ENCODE measurements at regions not wholly inside any gene's neighbourhood (a gene's known extent, or its start where the extent isn't known, plus 50 kb on each side); places are given as distances from the start of the nearest gene placed in this dataset.

DNA sequence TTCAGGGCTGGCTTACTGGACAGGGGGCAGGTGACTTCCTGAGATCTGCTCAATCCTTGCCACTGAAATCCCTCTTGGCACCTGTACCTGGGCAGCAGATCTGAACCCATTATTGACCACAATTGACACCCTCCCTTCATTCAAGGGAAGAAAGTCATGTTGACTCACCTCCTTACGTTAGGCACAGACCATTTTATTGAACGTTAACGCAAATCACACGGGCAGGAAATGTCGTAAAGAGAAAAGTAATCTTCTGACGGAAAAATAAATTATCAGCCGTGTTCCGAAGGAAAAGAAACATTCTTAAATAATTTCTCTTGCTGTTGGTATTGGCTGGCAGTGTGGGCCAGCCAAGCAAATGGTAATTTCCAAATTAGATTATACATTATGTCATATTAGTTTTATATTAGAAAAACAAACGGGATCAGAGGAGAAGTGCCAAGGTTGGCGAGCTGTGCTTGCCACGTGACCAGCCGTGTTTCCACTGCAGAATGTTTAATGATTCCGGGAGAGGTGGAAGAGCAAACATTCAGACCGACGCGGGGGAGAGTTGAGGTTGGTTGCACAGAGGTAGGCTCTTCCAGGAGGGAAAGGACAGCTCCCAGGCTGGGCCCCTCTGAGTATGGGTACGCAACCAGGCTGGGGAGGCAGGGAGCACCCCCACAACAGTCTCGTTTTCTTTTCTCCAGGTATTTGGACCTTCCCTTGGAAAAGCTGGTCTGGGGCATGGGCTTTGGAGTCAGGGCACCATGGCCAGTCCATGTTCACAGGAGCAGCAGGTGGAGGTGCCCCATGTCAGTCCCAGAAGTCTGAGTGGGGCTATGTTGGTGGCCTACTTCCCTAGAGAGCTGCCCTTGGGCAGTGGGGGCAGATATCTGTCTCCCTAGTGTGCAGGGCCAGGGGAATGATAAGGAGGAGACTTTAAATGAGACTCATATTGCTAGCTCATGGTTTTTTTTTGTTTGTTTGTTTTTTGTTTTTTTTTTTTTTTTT lies 121.1 kb downstream of the FOXD2 start:
- ChIA-PET CTCF (interaction anchor here (1.2 to 1.4 kb wide), 2 partner anchors 14 to 42 kb away, joined by 3 read pairs; no protein-coding TSS in a partner anchor), POLR2A (no interaction called here)
- DNase-seq (ENCODE audit: extremely low spot score) = no peak
- TF ChIP-seq, protein P1, sequence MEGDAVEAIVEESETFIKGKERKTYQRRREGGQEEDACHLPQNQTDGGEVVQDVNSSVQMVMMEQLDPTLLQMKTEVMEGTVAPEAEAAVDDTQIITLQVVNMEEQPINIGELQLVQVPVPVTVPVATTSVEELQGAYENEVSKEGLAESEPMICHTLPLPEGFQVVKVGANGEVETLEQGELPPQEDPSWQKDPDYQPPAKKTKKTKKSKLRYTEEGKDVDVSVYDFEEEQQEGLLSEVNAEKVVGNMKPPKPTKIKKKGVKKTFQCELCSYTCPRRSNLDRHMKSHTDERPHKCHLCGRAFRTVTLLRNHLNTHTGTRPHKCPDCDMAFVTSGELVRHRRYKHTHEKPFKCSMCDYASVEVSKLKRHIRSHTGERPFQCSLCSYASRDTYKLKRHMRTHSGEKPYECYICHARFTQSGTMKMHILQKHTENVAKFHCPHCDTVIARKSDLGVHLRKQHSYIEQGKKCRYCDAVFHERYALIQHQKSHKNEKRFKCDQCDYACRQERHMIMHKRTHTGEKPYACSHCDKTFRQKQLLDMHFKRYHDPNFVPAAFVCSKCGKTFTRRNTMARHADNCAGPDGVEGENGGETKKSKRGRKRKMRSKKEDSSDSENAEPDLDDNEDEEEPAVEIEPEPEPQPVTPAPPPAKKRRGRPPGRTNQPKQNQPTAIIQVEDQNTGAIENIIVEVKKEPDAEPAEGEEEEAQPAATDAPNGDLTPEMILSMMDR (IDR thresholded peaks at IDR 0.05; ENCODE audit: control extremely low read depth, extremely low read depth, low read depth, missing control alignments) = no peak

DNA sequence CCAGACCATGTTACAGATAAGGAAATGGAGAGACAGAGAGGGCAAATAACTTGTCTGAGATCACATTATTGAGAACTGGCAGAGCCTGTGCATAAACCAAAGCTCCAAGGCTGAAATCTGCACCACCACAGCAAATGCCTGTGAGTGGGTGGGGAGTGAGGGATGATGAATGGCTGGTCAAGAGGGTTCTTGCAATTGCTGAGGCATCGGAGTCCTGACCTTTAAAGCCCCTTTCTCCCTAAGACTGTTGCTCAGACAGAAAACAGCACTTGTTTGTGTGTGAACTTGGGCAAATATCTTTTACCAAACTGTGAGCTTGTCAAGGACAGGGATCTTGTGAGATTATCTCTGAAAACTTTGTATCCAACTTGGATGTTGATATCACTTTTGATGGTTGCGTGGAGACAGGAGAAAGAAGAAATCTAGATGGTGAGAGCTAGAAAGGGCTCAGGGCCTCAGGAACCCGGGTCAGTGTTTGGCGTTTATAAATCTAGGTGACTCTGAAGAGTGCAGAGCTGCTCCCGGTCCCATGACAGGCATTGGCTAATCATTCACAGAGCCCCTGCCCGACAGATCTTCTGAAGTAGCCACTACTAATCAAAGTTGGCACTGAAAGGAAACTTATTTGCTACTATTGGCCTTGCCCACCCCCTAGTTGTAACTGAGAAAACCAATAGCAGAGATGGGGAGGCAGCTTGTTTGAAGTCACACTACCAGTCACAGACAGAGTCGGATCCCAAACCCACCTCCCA lies 122.3 kb downstream of the FOXD2 start:
- POLR2A ChIA-PET = no interaction called here
- TF ChIP-seq, protein P1 (IDR thresholded peaks at IDR 0.05; ENCODE audit: control extremely low read depth, extremely low read depth, low read depth, missing control alignments) = no peak
- CTCF ChIA-PET = interaction anchor here (1.4 kb wide), 1 partner anchor 43 kb away, joined by 3 read pairs; no protein-coding TSS in a partner anchor
- no peak for DNase-seq (ENCODE audit: extremely low spot score)

DNA sequence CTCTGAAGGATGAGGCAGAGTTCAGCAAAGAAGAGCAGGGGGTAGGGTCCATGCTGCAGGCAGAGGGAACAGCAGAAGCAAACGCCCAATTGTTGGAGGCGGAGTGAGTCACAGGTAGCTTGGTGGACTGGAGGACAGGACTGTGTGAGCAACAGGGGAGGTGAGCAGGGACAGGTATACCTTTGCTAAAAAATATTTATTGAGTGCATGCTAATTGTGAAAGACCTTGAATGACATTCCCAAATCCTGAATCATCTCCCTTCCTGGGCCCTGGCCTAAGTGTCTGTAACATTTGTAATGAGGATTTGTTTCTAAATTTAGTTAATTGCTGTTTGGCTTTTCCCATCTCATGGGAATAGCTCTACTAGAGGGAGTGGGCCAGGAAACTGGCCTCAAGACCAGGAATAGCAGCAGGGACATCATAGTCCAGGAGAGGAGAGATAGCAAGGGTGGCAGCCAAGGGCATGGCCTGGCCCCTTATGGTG lies 123.7 kb downstream of the FOXD2 start:
- POLR2A ChIA-PET = no interaction called here
- CTCF ChIA-PET = interaction anchor here (1.1 kb wide), 1 partner anchor 18 kb away, joined by 3 read pairs; no protein-coding TSS in a partner anchor
- TF ChIP-seq, protein P1 (IDR thresholded peaks at IDR 0.05; ENCODE audit: control extremely low read depth, extremely low read depth, low read depth, missing control alignments) = no peak
- no peak for DNase-seq (ENCODE audit: extremely low spot score)

DNA sequence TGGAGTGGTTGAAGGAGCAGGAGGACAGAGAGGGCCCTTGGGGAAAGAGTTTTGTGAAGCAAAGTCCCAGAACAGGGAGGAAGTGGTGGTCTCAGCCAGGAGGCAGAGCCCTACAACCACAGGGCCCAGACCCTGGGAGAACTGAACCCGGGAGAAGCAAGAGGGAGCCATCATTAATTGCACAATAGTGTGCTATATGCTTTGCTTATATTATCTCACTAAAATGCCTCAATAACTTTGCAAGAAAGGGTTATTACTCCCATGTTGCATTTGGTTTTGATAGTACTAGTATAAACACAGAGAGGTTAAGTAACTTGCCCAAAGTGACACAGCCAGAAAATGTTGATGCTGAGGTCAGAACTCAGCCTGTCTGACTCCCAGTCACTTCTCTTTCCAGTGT lies 124.3 kb downstream of the FOXD2 start:
- TF ChIP-seq, protein P1 (IDR thresholded peaks at IDR 0.05; ENCODE audit: control extremely low read depth, extremely low read depth, low read depth, missing control alignments) = no peak
- POLR2A ChIA-PET = no interaction called here
- DNase-seq (ENCODE audit: extremely low spot score) = no peak
- CTCF ChIA-PET = no interaction called here

DNA sequence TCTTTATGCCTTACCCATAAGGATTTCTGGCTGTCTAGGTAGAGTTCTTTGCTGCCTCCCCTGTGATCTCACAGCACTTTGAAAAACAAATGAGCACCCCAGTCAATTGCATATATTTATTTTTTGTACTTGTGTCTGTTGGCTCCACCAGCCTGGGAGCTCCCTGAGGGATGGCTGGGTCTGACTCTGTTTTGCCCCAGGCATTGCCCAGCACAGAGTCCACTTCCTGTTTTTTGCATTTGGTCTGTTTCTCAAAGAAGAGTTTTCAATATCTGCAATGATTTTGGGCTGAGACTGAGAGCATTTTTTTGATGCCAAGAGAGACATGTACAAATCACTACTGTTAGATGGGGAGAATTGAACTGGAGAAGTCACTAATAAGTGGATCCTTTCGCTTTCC lies 125.0 kb downstream of the FOXD2 start:
- POLR2A ChIA-PET = no interaction called here
- TF ChIP-seq, protein P1 (IDR thresholded peaks at IDR 0.05; ENCODE audit: control extremely low read depth, extremely low read depth, low read depth, missing control alignments) = no peak
- DNase-seq (ENCODE audit: extremely low spot score) = no peak
- CTCF ChIA-PET = no interaction called here

DNA sequence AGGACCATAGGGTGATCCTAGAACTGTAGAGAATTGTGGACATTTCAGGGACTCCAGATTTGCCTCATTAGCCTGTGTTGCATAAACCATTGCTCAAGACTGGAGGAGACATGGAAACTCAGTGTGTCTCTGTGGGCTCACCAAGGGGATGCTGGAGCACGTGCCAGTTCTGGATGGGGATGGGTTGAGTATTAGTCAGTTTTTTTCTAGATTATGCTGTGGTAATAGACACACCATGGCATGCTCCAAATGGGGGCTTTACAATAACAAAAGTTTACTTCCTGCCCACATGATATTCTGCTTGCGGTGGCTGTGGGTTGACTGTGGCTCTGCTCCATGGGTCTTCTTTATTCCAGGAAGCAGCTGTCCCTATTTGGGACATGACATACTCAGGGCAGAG lies 125.4 kb downstream of the FOXD2 start:
- TF ChIP-seq, protein P1 (IDR thresholded peaks at IDR 0.05; ENCODE audit: control extremely low read depth, extremely low read depth, low read depth, missing control alignments) = no peak
- CTCF ChIA-PET = no interaction called here
- DNase-seq (ENCODE audit: extremely low spot score) = no peak

More for the DNA sequence above, 125.4 kb downstream of the FOXD2 start:
- POLR2A ChIA-PET = no interaction called here

All from GM10248 (cell line).